SW480 (cell line): ENCODE measurements at regions not wholly inside any gene's neighbourhood (a gene's known extent, or its start where the extent isn't known, plus 50 kb on each side); places are given as distances from the start of the nearest gene placed in this dataset.
"Not testable (repeated sequence)": the region's sequence is repeated elsewhere in the genome, so short reads cannot be mapped to it uniquely, and the experiment has no call there.

Experiments
- DNase-seq: peaks from one replicate; pipeline ENCODE4 v3.0.0-alpha.2; 2016; ENCODE audit warnings: low spot score

DNA sequence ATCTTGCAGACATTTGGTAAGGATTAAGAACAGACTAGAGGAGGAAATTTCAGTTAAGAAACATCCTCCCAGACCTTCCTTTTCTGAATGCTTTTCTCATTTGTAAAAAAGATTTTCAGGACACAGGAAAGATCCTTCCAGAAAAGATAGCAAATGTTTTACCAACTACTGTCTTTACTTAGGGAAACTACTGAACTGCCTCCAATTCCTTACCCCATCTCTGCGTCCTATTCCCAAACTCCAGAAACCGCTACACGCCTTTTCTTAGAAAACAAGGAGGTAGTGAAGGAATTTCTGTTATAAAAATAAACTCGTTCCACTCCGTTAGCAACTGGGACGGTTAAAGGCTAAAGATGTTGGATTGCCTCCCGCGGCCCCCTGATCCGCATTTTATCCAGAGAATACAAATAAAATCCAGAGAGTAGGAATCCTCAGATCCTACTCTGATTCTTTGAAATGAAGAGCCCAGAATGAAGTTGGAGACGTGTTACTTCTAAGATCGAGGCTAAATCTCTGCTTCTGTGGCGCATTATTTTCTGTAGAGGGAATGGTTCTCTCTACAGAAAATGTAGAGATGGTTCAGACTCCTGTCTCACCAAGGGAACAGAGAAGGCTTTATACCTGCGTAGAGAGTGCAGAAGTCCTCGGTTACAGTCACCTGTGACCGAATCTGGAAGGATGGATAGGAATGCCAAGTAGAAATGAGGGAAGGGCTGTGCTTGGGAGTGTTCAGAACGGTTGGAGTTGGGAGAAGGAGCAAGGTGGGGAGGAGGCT lies 133.0 kb downstream of the GPX5 start:
- DNase-seq: no peak

DNA sequence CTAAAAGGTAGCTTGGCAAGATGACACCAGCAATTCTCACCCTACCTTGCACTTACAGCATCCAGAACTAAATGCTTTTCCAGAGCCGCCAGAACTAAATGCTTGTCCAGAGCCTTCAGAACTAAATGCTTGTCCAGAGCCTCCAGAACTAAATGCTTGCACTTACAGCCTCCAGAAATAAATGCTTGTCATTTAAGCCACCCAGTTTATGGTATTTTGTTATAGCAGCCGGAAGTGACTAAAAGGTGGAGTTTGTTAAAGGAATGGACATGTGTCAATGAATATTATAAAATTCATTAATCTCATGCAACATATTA lies 133.5 kb downstream of the GPX5 start:
- DNase-seq: no peak

DNA sequence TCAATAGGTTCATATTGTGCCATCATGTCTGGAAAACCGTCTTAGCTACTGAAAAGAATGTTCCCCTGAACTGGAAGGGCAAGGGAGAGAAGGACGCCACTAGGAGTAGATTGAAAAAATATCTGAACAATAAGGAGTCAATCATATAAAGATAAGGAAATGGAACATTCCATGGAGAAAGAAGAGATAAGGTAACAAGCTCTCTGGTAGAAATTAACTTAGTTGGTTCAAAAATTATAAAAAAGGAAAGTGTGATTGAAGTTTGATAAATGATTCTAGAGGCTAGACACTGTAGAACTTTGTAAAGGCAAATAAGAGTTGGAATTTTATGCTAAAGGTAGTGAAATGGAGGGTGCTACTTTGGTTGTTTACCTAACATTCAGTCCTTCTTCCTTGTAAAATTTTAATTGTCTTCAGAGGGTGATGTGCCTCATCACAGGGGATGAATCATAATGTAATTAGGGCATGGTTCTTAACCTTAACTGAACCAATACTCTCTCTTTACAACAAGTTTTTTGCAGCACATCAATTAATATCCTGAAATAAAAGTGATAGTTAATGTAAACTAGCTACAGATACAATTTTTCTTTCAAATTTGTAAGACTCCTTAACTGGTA lies 135.5 kb downstream of the GPX5 start:
- DNase-seq: no peak

DNA sequence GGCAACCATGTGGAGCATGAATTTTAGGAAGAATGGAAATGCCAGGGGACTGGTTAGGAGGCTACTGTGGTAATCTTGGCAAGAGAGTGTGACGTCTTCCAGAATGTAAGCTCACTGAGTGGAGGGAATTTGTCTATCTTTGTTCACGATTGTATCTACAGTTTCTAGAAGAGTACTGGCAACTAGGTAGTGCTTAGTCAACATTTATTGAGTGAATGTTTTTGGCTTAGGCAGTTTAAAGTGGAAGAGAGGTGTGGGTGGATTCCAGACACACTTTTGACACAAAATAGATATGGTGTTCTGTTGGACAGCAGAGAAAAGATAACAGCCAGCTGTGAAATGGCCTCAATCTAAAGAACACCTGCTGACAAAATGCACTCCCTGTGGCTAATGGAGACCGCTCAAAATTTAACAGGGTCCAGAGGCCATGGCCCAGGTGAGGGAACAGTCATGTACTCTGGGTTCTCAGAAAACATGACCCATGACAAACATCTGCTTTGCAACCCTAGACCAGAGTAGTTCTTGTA lies 139.3 kb downstream of the GPX5 start:
- DNase-seq: no peak

DNA sequence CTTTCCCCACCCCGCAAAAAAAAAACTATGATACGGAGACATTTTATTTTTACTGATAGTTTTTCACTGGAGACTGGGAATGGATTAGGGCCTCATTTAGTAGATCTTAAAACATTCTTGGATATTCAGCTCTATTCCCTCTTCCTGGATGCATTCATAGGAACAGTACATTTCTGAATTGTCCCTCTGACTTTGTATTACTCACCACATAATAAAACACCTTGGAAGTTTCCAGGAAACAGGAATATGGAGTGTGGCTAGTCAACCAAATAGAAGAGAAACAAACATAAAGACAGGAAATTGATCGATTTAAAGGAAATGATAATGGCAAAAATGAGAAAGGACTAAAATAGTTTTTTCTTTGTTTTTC lies 147.7 kb downstream of the GPX5 start:
- no peak for DNase-seq

DNA sequence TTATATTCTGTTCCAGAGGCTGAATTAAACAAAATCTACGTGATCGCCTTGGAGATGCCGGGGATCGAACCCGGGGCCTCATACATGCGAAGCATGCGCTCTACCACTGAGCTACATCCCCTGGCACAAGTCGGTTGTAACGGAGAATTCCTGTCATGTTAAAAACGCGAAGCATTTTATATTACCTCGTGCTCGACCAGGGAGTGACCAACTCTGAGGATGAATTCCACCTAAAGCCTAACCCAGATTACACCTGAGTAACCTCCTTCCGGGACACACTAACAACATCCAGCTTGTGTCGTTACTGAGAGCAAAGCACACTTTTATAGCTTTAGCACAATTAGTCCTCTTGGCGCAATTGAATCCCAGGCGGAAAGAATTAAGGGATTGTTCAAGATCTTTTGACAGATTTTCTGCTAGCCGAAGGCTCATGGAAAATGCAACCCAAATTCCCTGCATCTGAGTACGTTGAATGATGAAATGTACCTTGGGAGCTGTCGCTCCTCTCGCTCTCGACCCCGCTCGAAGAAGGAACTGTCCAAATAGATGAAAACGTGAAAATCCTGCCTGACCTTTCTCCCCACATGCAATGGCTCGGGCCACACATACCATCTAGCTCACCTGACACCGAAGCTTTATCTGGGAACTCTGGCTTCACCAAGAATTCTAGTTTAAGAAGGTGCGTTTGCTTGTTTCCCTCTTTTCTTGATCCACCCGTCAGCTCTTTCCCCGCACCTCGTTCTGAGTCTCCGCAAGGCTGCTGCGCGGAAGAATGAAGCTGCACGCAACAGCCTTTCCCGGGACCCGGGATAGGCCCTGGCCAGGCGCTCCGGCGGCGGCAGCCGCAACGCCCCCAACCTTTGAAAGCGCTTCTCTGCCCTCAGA lies 148.3 kb downstream of the GPX5 start:
- DNase-seq: peak; percentile 70

DNA sequence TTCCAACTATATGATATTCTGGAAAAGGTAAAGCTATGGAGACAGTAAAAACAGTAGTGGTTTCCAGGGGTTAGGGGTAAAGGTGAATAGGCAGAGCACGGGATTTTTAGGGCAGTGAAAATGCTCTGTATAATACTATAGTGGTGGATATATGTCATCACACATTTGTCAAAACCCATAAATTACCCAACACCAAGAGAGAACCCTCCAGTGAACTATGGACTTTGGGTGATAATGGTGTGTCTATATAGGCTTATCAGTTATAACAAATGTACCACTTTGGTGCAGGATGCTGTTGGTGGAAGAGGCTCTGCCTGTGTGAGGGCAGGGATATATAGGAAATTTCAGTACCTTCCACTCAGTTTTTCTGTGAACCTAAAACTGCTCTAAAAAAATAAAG lies 149.9 kb downstream of the GPX5 start:
- no peak for DNase-seq

DNA sequence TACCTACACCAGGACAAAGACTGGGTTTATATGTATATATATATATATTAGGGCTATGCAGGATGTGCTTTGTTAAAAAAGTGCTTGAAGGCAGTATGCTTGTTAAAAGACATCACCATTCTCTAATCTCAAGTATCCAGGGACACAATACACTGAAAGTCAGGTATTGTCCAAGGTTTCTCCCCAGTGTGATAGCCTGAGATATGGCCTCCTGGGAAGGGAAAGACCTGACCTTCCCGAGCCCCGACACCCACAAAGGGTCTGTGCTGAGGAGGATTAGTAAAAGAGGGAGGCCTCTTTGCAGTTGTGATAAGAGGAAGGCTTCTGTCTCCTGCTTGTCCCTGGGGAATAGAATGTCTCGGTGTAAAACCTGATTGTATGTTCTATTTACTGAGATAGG lies 156.9 kb downstream of the GPX5 start:
- no peak for DNase-seq

DNA sequence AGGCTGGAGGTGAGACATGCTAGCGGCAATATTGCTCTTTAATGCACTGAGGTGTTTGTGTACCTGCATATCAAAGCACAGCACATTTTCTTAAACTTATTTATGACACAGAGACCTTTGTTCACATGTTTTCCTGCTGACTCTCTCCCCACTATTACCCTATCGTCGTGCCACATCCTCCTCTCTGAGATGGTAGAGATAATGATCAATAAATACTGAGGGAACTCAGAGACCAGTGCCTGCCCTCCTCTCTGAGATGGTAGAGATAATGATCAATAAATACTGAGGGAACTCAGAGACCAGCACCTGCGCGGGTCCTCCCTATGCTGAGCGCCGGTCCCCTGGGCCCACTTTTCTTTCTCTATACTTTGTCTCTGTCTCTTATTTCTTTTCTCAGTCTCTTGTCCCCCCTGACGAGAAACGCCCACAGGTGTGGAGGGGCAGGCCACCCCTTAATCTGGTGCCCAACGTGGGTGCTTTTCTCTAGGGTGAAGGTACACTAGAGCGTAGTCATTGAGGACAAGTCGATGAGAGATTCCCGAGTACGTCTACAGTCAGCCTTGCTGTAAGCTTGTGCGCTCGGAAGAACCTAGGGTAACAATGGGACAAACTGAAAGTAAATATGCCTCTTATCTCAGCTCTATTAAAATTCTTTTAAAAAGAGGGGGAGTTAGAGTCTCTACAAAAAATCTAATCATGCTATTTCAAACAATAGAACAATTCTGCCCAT lies 157.4 kb downstream of the GPX5 start:
- DNase-seq: not testable (repeated sequence)

DNA sequence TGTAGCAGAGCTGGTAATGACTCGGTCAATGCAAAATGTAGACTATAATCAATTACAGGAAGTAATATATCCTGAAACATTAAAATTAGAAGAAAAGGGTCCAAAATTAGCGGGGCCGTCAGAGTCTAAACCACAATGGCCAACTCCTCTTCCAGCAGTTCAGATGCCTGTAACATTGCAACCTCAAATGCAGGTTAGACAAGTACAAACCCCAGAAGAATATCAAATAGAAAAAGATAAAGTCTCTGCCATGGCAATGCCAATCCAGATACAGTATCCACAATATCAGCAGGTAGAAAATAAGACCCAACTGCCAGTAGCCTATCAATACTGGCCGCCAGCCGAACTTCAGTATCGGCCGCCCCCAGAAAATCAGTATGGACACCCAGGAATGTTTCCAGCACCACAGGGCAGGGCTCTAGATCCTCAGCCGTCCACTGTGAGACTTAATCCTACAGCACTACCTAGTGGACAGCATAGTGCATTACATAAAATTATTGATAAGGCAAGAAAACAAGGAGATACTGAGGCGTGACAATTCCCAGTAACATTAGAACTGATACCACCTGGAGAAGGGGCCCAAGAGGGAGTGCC lies 158.4 kb downstream of the GPX5 start:
- peak; percentile 36 for DNase-seq

DNA sequence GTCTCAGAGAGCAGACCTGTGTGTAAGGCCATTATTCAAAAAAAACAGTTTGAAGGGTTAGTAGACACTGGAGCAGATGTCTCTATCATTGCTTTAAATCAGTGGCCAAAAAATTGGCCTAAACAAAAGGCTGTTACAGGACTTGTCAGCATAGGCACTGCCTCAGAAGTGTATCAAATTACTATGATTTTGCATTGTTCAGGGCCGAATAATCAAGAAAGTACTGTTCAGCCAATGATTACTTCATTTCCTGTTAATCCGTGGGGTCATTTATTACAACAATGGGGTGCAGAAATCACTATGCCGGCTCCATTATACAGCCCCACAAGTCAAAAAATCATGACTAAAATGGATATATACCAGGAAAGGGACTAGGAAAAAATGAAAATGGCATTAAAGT lies 160.3 kb downstream of the GPX5 start:
- DNase-seq: not testable (repeated sequence)

DNA sequence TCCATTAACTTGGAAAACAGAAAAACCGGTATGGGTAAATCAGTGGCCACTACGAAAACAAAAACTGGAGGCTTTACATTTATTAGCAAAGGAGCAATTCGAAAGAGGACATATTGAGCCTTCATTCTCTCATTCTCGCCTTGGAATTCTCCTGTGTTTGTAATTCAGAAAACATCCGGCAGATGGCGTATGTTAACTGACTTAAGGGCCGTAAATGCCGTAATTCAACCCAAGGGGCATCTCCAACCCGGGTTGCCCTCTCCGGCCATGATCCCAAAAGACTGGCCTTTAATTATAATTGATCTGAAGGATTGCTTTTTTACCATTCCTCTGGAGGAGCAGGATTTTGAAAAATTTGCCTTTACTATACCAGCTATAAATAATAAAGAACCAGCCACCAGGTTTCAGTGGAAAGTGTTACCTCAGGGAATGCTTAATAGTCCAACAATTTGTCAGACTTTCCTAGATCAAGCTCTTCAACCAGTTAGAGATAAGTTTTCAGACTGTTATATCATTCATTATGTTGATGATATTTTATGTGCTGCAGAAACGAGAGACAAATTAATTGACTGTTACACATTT lies 160.9 kb downstream of the GPX5 start:
- DNase-seq: peak; percentile 43

DNA sequence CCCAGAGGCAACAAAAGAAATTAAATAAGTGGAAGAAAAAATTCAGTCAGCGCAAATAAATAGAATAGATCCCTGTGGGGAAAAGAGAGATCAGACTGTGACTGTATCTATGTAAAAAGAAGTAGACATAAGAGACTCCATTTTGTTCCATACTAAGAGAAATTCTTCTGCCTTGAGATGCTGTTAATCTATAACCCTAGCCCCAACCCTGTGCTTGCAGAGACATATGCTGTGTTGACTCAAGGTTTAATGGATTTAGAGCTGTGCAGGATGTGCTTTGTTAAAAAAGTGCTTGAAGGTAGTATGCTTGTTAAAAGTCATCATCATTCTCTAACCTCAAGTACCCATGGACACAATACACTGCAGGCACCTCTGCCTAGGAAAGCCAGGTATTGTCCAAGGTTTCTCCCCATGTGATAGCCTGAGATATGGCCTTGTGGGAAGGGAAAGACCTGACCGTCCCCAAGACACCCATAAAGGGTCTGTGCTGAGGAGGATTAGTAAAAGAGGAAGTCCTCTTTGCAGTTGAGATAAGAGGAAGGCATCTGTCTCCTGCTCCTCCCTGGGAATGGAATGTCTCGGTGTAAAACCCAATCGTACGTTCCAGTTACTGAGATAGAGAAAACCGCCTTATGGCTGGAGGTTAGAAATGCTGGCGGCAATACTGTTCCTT lies 161.8 kb downstream of the GPX5 start:
- not testable (repeated sequence) for DNase-seq

DNA sequence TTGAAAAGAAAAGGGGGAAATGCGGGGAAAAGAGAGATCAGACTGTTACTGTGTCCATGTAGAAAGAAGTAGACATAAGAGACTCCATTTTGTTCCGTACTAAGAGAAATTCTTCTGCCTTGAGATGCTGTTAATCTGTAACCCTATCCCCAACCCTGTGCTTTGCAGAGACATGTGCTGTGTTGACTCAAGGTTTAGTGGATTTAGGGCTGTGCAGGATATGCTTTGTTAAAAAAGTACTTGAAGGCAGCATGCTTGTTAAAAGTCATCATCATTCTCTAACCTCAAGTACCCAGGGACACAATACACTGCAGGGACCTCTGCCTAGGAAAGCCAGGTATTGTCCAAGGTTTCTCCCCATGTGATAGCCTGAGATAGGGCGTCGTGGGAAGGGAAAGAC lies 166.3 kb downstream of the GPX5 start:
- DNase-seq: not testable (repeated sequence)

DNA sequence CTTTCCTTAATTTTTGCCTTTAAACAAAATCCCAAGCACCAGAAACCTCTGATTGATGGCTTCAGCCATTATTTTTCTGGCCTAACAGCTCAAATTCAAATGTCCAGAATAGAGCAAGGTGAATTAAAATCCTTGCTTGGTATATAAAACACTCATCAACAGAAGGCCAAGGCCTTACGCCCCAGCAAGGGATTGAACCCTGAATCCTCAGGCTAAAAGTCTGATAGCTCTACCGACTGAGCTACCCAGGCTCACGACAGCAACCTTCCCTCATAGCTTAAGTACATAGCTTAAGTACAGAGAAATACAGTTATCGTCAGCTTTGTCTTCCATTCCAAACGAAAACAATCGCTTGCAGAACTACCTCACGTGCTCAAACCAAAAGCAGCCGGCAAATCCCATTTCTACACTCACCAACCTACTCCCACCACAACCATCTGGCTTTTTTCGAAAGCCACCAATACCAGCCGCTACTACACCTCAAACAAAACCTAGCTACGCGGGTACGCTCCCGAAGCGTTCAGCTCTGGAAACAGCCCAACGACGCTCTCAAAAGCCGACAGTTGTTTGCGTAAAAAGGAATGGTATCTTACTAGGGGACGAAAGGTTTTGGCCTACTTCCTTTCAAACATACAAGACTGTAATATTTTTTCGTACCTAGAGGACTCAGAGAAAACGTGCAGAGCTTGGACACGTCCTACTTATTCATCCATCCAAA lies 167.5 kb downstream of the GPX5 start:
- DNase-seq: no peak

DNA sequence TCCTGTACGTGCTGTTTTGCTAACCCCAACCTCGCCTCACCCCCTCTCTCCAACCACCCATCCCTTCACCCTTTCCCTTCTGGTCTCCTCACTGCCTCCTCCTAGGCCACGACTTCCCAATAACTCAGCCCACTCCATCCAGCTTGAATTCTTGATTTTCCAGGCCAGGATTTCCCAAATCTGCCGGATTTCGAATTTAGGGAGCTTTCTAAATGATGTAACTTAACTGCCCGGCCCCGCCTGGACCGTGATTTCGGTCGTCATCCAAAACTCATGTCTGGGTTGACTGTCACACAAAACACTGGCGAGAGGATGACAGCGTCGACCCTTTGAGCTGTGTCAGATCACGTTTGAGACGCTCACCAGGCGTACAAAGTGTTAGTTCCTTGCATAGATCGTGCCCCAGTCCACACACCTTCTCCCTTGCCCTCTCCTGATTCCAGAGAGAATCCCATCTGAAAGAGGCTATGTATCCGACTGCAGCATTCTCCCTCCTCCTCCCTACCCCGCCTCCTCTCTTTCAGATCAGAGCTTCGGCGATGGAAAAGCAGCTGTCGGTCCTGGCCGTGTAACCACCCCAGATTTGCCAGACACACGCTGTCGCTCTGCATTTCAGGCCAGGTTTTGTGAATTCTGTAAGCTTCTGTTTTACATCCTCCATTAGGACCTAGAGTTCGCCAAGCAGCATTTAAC lies 168.2 kb downstream of the GPX5 start:
- no peak for DNase-seq

DNA sequence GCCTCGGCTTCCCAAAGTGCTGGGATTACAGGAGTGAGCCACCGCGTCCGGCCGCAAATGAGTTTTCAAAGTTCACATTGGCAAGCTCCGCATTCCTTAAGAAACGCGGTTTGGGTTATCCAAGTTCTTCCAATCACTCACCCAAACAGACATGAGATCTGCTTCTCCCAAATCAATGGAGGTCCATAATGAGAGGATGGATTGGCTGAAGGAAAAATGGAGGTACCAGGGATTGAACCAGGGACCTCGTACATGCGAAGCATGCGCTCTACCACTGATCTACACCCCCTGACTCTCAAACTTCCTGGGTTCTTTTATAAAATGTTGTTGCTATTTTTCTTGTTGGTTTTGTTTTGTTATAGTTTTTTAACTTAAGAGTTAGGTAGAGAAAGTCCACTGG lies 170.0 kb downstream of the GPX5 start:
- no peak for DNase-seq

DNA sequence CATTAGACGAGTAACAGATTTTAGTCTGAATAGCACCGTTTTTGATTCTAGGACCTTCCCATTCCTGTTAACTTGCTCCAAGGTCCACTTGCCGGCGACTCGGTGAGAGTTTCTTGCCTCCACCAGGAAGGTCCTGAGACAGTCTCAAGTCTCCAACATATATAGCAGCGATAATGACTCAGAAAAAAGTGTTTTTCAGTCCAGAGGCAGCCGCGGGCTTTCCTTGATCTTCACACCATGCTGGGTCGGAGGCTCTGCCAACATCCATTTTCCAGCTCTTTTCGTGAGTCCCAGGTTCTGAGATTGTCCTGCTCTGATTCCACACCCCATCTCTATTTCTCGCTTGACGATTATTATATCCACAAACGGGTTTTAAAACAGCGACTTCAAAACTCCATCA lies 170.5 kb downstream of the GPX5 start:
- DNase-seq: no peak

DNA sequence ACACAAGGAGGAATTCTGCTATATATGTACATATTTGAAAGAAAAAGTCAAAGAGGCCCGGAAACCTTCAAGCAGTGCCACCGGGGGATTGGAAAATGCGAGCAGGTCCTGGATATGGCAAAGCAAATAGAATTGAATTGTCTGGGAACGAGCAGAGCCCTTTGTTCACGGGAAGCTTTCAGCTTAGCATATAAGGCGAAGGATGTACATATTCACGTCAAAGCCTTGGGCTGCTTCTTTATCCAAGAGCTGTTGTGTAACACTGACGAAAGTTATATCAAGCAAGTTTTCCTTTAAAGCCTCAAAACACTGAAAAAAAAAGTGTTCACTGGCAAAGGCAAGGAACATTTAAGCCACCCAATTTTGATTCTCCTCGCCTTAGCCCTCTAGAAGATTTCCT lies 171.0 kb downstream of the GPX5 start:
- DNase-seq: no peak
